Gastroesophageal sphincter (tissue), 3 donors: ENCODE measurements at regions not wholly inside any gene's neighbourhood (a gene's known extent, or its start where the extent isn't known, plus 50 kb on each side); places are given as distances from the start of the nearest gene placed in this dataset.

Experiments used
- CTCF ChIP-seq, 4 experiments: fragments of 200-600 bp in 2 of 4; fragments of 450-650 bp in 2 of 4; sonication (generic) in 1 of 4; IDR thresholded peaks; one replicate each; pipeline ENCODE4 v1.5.1; 2017 to 2019; ENCODE audit warnings: antibody characterized with exemption in 4 of 4, mild to moderate bottlenecking in 2 of 4, moderate library complexity in 2 of 4
- POLR2AphosphoS5 ChIP-seq: sonication (generic); formaldehyde crosslinking; IDR thresholded peaks from one replicate; pipeline ENCODE4 v1.6.1; 2017; ENCODE audit warnings: antibody characterized with exemption

- TF ChIP-seq CTCF (IDR thresholded peaks at IDR 0.05) = no peak
- TF ChIP-seq POLR2AphosphoS5 = no peak
Measured at GRCh38 chr6:23589811-23590210, 536.2 kb upstream of the NRSN1 start.
